HT1080 (cell line): ENCODE measurements at regions not wholly inside any gene's neighbourhood (a gene's known extent, or its start where the extent isn't known, plus 50 kb on each side); places are given as distances from the start of the nearest gene placed in this dataset.
"Not testable (repeated sequence)": the region's sequence is repeated elsewhere in the genome, so short reads cannot be mapped to it uniquely, and the experiment has no call there.

Experiments
- DNase-seq: peaks from one replicate; pipeline ENCODE4 v3.0.0-alpha.2; 2015; ENCODE audit warnings: low read depth

GRCh38 chr10:11691319-11691755 is 50.8 kb upstream of the ECHDC3 start:
- no peak for DNase-seq

DNA sequence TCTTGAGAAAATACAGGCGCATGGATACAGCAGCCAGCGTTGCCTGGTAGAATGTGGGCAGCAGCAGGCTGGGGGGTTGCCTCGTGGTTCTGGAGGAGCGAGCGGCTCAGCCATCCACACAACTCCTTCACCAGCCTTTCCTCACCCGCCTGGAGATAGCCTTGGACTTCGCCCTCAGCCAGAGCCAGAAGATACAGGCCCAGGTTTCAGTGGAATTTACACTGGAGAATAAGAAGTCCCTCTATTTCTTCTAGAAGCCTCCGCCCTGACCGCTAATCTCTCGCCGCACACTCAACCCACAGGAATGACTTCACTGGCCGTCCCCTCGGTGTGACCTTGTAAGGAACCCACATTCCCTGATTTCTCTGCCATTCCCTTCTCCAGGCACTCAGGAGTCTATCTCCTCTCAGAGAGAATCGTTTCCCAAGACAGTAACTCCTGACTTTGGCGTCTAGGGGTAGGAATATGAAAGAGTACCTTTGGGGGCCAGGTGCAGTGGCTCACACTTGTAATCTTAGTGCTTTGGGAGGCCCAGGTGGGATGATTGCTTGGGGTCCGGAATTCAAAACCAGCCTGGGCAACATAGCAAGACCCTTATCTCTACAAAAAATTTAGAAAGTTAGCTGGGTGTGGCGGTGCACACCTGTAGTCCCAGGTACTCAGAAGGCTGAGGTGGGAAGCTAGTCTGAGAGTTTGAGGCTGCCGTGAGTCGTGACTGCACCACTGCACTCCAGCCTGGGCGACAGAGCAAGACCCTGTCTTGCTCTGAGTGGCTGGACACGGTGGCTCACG is 52.0 kb upstream of the ECHDC3 start:
- DNase-seq: no peak

GRCh38 chr10:11688448-11688795 is 53.8 kb upstream of the ECHDC3 start:
- DNase-seq: not testable (repeated sequence)

- no peak for DNase-seq
Measured at GRCh38 chr10:11687779-11688447, 54.3 kb upstream of the ECHDC3 start.

GRCh38 chr10:11687357-11687771 is 54.8 kb upstream of the ECHDC3 start:
- DNase-seq: no peak

DNA sequence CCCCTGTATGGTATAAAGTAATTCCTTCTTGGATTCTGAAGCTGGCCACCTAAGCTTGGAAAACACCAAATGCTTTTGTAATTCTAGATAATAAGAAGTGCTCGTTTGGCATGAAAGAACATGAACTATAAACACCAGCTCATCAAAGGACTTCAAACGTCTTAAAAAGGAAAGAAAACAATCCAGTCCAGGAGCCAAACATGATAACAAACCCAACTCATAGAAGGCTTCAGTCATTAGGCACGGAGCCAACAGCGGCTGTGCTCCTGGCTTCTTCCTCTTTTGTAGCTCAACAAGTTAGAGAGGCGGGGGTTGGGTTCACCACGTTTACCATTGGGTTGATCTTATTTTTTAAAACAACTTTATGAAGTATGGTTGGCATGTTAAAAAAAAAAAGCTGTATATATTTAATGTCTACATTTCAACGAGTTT is 56.4 kb upstream of the ECHDC3 start:
- DNase-seq: peak; percentile 35

GRCh38 chr10:11684717-11685645 is 57.2 kb upstream of the ECHDC3 start:
- DNase-seq: peak; percentile 92

GRCh38 chr10:11684341-11684716 is 57.9 kb upstream of the ECHDC3 start:
- DNase-seq: not testable (repeated sequence)

DNA sequence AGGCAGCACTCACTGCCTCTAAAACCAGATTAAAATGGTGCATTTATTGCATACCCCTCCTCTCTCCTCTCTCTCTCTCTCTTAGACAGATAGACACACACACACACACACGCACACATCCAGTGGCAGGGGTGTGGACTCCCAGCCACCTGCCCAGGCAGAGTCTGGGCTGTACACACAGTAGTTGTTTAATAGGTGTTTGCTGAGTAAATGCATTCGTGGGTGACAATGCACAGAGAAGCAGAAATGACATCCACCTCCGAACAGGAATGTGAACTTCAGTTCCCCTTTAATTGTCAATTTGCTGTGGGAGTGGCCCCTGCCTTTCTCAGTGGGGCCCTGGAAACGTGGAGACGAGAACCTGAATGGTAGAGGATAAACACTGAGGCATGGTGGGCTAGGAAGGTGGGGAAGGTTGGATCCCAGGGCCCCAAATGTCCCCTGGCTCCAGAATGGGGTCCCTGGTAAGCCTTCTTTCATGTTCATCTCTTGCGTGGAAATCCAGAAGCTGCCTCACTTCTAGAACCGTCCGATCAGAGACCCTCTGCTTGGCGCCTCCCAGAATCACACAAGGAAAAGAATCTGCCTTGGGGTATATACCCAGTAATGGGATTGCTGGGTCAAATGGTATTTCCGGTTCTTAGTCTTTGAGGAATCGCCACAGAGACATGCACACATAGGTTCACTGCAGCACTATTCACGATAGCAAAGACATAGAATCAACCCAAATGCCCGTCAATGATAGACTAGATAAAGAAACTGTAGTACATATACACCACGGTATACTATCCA is 58.5 kb upstream of the ECHDC3 start:
- DNase-seq: no peak

- DNase-seq: no peak
Measured at GRCh38 chr10:11682851-11683250, 59.3 kb upstream of the ECHDC3 start.

GRCh38 chr10:11682267-11682683 is 59.9 kb upstream of the ECHDC3 start:
- no peak for DNase-seq

DNA sequence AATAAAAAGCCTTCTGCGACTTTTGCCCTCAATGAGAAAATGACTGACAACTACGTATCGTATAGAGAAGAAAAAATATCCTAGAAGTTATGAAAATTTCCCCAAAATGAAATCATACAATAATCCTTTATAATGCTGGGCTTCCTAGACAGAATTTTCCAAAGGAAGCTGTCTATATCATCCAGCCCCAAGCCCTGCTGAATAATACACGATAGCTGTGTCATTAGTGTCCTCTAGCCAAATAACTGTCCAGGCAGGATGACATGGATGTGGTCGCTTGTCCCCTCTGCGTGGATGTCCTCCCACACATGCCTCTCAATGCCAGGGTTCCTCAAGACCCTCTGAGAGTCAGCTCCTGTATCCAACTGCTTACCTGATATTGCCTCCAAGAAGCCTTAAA is 61.7 kb upstream of the ECHDC3 start:
- DNase-seq: no peak

DNA sequence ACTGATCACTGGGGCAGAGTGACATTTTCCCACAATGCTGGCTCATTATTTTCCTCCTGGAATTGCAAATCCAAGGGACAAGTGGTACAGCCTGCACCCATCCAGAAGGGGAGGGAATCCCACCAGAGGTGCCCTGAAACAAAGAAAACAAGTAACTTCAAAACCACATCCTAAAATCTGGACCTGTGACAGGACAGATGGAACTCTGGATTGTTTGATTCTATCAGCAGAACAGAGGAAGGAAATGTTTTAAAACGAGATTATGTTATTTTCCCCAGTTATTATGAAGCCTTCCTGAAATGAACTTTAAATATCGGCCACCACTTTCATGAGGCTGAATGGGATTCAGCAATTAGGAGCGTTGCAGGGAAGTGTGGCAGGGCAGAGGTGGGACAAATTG is 62.2 kb upstream of the ECHDC3 start:
- no peak for DNase-seq

DNA sequence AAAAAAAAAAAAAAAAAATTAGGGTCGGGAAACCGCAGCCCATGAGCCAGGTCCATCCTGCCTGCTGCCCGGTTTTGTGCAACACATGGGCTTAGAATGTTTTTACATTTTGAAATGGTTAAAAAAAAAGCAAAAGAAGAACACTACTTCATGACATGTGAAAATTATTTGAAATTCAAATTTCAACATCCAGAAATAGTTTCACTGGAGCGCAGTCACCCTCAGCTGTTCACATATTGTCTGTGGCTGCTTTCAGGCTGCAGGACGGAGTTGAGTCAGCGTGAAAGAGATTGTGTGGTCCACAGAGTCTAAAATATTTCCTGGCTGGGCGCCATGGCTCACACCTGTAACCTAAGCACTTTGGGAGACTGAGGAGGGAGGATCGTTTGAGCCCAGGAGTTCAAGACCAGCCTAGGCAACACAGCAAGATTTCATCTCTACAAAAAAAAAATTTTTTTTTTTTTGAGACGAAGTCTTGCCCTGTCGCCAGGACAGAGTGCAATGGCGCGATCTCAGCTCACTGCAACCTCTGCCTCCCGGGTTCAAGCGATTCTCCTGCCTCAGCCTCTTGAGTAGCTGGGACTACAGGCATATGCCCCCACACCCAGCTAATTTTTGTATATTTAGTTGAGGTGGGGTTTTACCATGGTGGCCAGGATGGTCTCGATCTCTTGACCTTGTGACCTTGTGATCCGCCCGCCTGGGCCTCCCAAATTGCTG is 63.9 kb upstream of the ECHDC3 start:
- peak; percentile 49 for DNase-seq

- no peak for DNase-seq
Measured at GRCh38 chr10:11677480-11677879, 64.7 kb upstream of the ECHDC3 start.

- no peak for DNase-seq
Measured at GRCh38 chr10:11673346-11674280, 62.2 kb upstream of the USP6NL start.

DNA sequence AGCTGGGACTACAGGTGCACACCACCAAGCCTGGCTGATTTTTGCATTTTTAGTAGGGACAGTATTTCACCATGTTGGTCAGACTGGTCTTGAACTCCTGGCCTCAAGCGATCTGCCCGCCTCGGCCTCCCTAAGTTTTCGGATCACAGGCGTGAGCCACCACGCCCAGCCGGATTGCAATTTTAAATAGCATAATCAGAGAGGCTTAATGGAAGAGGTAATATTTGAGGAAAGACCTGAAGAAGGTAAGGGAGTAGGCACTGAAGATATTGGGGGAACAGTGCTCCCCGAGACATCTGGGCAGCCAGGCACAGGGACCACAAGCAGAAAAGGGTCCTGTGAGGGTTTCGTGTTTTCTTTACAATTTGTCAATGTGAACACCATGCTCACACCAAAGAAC is 61.4 kb upstream of the USP6NL start:
- DNase-seq: no peak

GRCh38 chr10:11670381-11670780 is 58.9 kb upstream of the USP6NL start:
- DNase-seq: no peak
